ENCODE measurements at regions not wholly inside any gene's neighbourhood (a gene's known extent, or its start where the extent isn't known, plus 50 kb on each side); places are given as distances from the start of the nearest gene placed in this dataset.

DNA sequence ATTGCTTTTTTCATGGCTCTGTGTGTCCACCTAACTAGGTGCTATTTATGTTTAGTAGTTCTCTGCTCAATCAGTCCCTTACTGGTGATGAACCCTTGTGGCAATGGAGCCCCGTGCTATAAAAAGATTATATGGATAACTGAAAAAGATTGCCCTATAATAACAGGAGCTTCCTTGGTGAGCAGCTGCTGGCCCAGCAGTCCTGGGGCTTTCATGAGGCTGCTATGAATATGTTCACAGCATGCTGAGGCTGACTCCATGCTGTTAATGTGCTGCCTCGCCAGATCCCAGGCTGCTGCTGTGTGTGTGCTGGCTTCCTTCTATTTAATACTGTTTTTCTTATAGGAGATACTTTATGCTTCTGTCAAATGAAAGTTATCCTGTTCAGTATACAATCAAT, 357.5 kb downstream of the TAF11L14 start:
- in situ Hi-C loops (cut with HindIII; ENCODE audit: low pct_ligation_motif_present, low sequenced_read_pairs), result no loop called here

DNA sequence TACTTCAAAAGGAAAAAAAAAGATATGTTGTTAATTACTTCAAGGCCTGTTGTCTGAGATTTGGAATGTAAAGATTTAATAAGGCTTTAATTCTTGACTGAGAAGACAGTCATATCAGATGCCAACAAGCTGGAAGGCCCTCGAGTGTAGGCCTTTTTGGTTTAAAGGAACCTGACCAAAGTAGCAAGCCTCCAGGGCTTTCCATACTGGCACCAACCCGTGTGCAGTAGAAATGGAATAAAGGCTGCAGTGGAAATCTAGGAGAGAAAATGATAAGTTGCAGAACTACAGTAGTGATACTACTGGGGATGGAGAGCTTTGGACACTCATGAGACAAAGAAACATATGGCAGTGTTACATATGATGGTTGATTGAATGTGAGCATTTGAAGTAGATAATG, 358.0 kb downstream of the TAF11L14 start:
- Histone ChIP-seq H3K27ac (no peak overlapping the region), H3K4me3 (ENCODE audit: low read depth, low read length) (no peak overlapping the region), H3K27me3 (replicated peaks) (no peaks in the 10 kb centered on the region), H3K36me3 (replicated peaks) (no peaks in the 10 kb centered on the region)
- TF ChIP-seq, protein P1, sequence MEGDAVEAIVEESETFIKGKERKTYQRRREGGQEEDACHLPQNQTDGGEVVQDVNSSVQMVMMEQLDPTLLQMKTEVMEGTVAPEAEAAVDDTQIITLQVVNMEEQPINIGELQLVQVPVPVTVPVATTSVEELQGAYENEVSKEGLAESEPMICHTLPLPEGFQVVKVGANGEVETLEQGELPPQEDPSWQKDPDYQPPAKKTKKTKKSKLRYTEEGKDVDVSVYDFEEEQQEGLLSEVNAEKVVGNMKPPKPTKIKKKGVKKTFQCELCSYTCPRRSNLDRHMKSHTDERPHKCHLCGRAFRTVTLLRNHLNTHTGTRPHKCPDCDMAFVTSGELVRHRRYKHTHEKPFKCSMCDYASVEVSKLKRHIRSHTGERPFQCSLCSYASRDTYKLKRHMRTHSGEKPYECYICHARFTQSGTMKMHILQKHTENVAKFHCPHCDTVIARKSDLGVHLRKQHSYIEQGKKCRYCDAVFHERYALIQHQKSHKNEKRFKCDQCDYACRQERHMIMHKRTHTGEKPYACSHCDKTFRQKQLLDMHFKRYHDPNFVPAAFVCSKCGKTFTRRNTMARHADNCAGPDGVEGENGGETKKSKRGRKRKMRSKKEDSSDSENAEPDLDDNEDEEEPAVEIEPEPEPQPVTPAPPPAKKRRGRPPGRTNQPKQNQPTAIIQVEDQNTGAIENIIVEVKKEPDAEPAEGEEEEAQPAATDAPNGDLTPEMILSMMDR (IDR thresholded peaks at IDR 0.05; ENCODE audit: low read depth, low read length, missing control alignments), result no peak
- in situ Hi-C loops (cut with HindIII; ENCODE audit: low pct_ligation_motif_present, low sequenced_read_pairs), result no loop called here
- DNase-seq, result no peak

More for the DNA sequence above, 357.5 kb downstream of the TAF11L14 start:
- no peak overlapping the region for H3K27ac ChIP-seq
- no peaks in the 10 kb centered on the region for H3K27me3 ChIP-seq (replicated peaks)
- DNase-seq, result no peak
- H3K36me3 ChIP-seq (replicated peaks), result no peaks in the 10 kb centered on the region
- H3K4me3 ChIP-seq (ENCODE audit: low read depth, low read length), result no peak overlapping the region
- TF ChIP-seq, protein P1 (IDR thresholded peaks at IDR 0.05; ENCODE audit: low read depth, low read length, missing control alignments), result no peak

DNA sequence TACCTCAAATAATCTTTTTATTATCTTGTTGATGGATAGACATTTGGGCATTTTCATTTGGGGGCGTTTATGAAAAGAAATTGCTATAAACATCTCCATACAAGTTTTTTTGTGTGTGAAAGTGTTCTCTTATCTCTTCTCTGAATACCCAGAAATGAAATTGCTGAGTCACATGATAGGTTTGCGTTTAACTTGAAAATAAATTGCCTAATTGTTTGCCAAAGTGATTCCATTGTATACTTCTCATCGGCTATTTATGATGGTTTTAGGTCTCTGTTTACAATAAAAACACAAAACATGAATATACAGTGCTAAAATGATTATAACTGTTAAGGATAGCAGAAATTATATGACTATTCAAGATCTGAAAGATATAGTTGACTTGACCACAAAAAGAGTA, 361.7 kb downstream of the TAF11L14 start:
- Histone ChIP-seq H3K27me3 (replicated peaks) (no peaks in the 10 kb centered on the region), H3K4me3 (ENCODE audit: low read depth, low read length) (no peak overlapping the region), H3K36me3 (replicated peaks) (no peaks in the 10 kb centered on the region), H3K27ac (no peak overlapping the region)
- DNase-seq, result no peak
- TF ChIP-seq, protein P1 (IDR thresholded peaks at IDR 0.05; ENCODE audit: low read depth, low read length, missing control alignments), result no peak
- in situ Hi-C loops (cut with HindIII; ENCODE audit: low pct_ligation_motif_present, low sequenced_read_pairs), result no loop called here

DNA sequence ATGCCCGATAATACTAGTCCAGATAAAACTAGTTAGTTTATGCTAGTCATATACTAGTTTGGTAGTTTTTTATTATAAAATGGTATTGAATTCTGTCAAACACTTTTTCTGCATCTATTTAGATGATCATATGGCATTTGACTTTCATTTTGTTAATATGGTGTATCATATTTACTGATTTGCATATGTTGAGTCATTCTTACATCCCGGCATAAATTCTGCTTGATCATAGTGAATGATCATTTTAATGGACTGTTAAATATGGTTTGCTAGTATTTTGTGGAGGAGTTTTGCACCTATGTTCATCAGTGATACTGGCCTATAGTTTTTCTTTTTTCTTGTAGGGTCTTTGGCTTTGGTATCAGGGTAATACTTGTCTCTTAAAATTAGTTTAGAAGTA, 365.6 kb downstream of the TAF11L14 start:
- no peak overlapping the region for H3K27ac ChIP-seq

DNA sequence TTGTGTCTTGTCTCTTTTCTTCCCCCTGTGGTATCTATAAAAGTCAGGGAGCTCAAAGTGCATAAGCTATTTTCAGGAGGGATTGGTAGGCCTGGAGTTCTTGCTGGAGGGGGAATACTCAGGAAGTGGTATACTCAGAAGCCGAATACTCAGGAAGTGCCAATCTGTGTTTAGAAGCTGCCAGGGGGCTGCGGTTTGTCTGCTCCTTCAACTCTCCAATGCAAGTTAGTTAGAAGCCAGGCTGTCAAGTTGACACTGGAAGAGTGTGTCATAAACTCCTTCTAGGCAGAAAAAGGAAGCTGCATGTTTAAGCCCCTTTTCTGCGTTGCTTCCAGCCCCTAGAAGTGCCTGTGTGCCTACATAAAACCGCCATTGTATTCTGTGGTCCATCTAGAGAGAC, 366.5 kb downstream of the TAF11L14 start:
- DNase-seq, result no peak
- no peaks in the 10 kb centered on the region for H3K27me3 ChIP-seq (replicated peaks)
- no peak overlapping the region for H3K4me3 ChIP-seq (ENCODE audit: low read depth, low read length)
- no peaks in the 10 kb centered on the region for H3K36me3 ChIP-seq (replicated peaks)
- H3K27ac ChIP-seq, result no peak overlapping the region
- in situ Hi-C loops (cut with HindIII; ENCODE audit: low pct_ligation_motif_present, low sequenced_read_pairs), result no loop called here
- TF ChIP-seq, protein P1 (IDR thresholded peaks at IDR 0.05; ENCODE audit: low read depth, low read length, missing control alignments), result no peak

More for the DNA sequence above, 365.6 kb downstream of the TAF11L14 start:
- TF ChIP-seq, protein P1 (IDR thresholded peaks at IDR 0.05; ENCODE audit: low read depth, low read length, missing control alignments), result no peak
- in situ Hi-C loops (cut with HindIII; ENCODE audit: low pct_ligation_motif_present, low sequenced_read_pairs), result no loop called here
- H3K27me3 ChIP-seq (replicated peaks), result no peaks in the 10 kb centered on the region
- H3K36me3 ChIP-seq (replicated peaks), result no peaks in the 10 kb centered on the region
- no peak overlapping the region for H3K4me3 ChIP-seq (ENCODE audit: low read depth, low read length)
- DNase-seq, result no peak

DNA sequence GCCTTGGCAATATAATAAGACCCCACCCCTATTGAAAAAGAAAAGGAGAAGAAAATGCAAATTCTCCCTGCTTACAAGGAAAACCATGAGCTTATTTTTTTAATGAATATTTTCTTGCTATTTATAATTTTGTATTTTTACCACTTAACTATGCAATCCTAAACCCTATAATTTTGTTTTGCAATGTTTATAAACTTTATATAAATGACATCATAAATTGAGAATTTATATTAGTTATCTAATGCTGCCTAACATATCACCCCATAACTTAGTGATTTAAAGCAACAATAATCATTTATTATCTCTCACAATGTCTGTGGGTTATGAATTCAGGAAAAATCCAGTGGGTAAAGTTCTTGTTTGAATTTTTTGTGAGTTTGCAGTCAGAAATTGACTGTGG, 369.1 kb downstream of the TAF11L14 start:
- no peak overlapping the region for H3K27ac ChIP-seq
- no peak for DNase-seq
- H3K27me3 ChIP-seq (replicated peaks), result no peaks in the 10 kb centered on the region
- H3K36me3 ChIP-seq (replicated peaks), result no peaks in the 10 kb centered on the region
- TF ChIP-seq, protein P1 (IDR thresholded peaks at IDR 0.05; ENCODE audit: low read depth, low read length, missing control alignments), result no peak
- in situ Hi-C loops (cut with HindIII; ENCODE audit: low pct_ligation_motif_present, low sequenced_read_pairs), result no loop called here
- H3K4me3 ChIP-seq (ENCODE audit: low read depth, low read length), result no peak overlapping the region
